Fibroblast of villous mesenchyme (primary cell): ENCODE measurements at regions not wholly inside any gene's neighbourhood (a gene's known extent, or its start where the extent isn't known, plus 50 kb on each side); places are given as distances from the start of the nearest gene placed in this dataset.
A peak's percentile ranks its signal among the peaks of the same experiment; 100 is the strongest.

Experiments used
- DNase-seq: peaks from one replicate; pipeline ENCODE4 v3.0.0-alpha.2; 2010; ENCODE audit warnings: low read depth
- H3K4me3 ChIP-seq: 2 replicates; pipeline ENCODE4 v1.5.1; 2011; ENCODE audit warnings: low read depth, mild to moderate bottlenecking, low read length
- TF ChIP-seq, protein P1 (sequence below): IDR thresholded peaks from 2 replicates; pipeline ENCODE4 v1.5.1; 2012; ENCODE audit warnings: low read depth, mild to moderate bottlenecking, low read length; ENCODE audit not compliant: insufficient read depth

DNA sequence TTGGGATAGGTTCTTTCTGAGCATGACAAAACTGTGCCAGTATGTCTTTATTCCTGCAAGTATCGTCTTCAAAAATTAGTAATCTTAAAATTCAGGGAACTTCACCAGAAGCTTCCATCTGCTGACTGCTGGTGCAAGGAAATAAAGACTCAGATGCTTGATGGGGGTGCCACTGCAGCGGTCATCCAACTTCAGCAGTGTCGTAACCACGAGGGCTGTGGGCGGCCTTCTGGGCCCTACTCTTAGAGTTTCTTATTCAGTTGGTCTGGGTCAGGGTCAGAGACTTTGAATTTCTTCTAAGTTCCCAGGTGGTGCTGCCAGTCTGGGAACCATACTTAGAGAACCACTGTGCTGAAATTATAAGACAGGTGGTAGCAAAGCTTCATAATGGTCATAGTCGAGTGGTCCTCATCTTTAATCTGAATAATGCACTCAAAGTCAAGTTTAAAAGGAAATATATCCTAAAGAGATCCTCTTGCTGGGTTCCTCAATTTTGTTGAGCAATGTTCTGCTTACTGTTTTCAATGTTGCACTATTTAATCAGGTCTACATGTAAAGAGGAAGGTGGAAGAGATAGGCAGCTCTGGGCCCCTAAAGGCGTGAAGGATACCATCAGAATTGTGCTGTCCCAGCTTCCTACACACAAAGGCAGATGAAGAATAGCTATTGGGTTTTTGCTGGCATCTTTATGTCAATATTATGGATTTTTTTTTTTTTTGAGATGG, 165.4 kb upstream of the GMDS start:
- TF ChIP-seq, protein P1, sequence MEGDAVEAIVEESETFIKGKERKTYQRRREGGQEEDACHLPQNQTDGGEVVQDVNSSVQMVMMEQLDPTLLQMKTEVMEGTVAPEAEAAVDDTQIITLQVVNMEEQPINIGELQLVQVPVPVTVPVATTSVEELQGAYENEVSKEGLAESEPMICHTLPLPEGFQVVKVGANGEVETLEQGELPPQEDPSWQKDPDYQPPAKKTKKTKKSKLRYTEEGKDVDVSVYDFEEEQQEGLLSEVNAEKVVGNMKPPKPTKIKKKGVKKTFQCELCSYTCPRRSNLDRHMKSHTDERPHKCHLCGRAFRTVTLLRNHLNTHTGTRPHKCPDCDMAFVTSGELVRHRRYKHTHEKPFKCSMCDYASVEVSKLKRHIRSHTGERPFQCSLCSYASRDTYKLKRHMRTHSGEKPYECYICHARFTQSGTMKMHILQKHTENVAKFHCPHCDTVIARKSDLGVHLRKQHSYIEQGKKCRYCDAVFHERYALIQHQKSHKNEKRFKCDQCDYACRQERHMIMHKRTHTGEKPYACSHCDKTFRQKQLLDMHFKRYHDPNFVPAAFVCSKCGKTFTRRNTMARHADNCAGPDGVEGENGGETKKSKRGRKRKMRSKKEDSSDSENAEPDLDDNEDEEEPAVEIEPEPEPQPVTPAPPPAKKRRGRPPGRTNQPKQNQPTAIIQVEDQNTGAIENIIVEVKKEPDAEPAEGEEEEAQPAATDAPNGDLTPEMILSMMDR = no peak
- no peak for DNase-seq
- no peak overlapping the region for H3K4me3 ChIP-seq

GRCh38 chr6:2407525-2407924, 162.1 kb upstream of the GMDS start:
- TF ChIP-seq, protein P1 = no peak
- H3K4me3 ChIP-seq = no peak overlapping the region
- DNase-seq = no peak

GRCh38 chr6:2404211-2404929, 159.0 kb upstream of the GMDS start:
- no peak overlapping the region for H3K4me3 ChIP-seq
- no peak for DNase-seq
- TF ChIP-seq, protein P1 = no peak

DNA sequence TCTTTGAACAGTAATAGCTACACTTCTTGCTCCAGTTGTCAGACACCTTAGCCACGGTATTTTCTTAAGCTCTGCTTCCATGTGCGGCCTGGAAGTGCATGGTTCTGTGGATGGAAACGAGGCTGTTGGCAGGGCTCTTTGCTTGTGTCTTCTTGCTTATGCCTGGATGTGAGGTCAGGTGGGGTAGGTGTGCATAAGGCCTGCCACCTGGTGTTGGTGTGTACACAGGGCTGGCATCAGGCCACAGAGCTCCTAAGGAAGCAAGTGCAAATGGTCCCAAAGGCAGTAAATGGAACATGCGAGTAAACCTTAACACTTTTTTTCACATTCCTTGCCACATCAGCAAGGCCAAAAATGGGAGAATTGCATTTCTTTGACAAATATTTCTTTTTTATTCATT, 158.1 kb upstream of the GMDS start:
- no peak overlapping the region for H3K4me3 ChIP-seq
- DNase-seq = no peak
- TF ChIP-seq, protein P1 = no peak

- H3K4me3 ChIP-seq = peak overlapping the region; percentile 9
- peak; percentile 66 for DNase-seq
- TF ChIP-seq, protein P1 = no peak
Measured at GRCh38 chr6:2396846-2397630, 151.6 kb upstream of the GMDS start.

- TF ChIP-seq, protein P1 = no peak
- no peak for DNase-seq
- no peak overlapping the region for H3K4me3 ChIP-seq
Measured at GRCh38 chr6:2396042-2396657, 150.7 kb upstream of the GMDS start.
